Transverse colon (tissue), 4 donors: ENCODE measurements at regions not wholly inside any gene's neighbourhood (a gene's known extent, or its start where the extent isn't known, plus 50 kb on each side); places are given as distances from the start of the nearest gene placed in this dataset.

Experiments used
- DNase-seq: peaks from one replicate; pipeline ENCODE4 v3.0.0-alpha.2; 2019
- H3K27ac ChIP-seq, 4 donors: fragments of 200-600 bp; sonication (generic); 2 replicates each; pipeline ENCODE4 v1.5.1; 2016 to 2018; ENCODE audit warnings: inconsistent platforms in 4 of 4
- H3K27me3 ChIP-seq: fragments of 200-600 bp; sonication (generic); 2 replicates; pipeline ENCODE4 v1.5.1; 2017; ENCODE audit warnings: inconsistent platforms
- H3K36me3 ChIP-seq, 4 donors: fragments of 200-600 bp; sonication (generic); 2 replicates each; pipeline ENCODE4 v1.5.1; 2017 to 2019; ENCODE audit warnings: inconsistent platforms in 4 of 4
- H3K4me1 ChIP-seq, 4 donors: fragments of 200-600 bp; sonication (generic); 2 replicates each; pipeline ENCODE4 v1.5.1; 2017 to 2020; ENCODE audit warnings: inconsistent platforms in 4 of 4
- H3K4me3 ChIP-seq, 4 donors: fragments of 200-600 bp; sonication (generic); 1 replicate in 1 of 4; 2 replicates in 3 of 4; pipeline versions ENCODE4 v1.5.1 to v1.6.1; 2017 to 2019; ENCODE audit warnings: inconsistent platforms in 4 of 4
- H3K9me3 ChIP-seq, 2 donors: fragments of 200-600 bp; sonication (generic); 2 replicates each; pipeline ENCODE4 v1.5.1; 2017 to 2019; ENCODE audit warnings: inconsistent platforms in 2 of 2
- EP300 ChIP-seq: sonication (generic); formaldehyde crosslinking; IDR thresholded peaks from one replicate; pipeline ENCODE4 v1.6.1; 2017; ENCODE audit warnings: antibody characterized with exemption, low read depth
- POLR2A ChIP-seq: fragments of 450-650 bp; IDR thresholded peaks from one replicate; pipeline ENCODE4 v1.6.1; 2016; ENCODE audit warnings: antibody characterized with exemption, mild to moderate bottlenecking, moderate library complexity
- POLR2AphosphoS5 ChIP-seq, 3 donors: sonication (generic); formaldehyde crosslinking; IDR thresholded peaks; one replicate each; pipeline ENCODE4 v1.6.1; 2016; ENCODE audit warnings: antibody characterized with exemption in 3 of 3
- WGBS, 2 donors: methylation state at CpG; one replicate each; pipeline ENCODE4 v1.1.5; 2018; ENCODE audit warnings: low coverage in 1 of 2; 5-methylcytosine and 5-hydroxymethylcytosine counted together
- in situ Hi-C, 4 donors: fragments of 200-750 bp; cut with MboI; loops; one replicate each; pipeline versions ENCODE4 v1.15.0 to v1.15.1; 2017; ENCODE audit warnings: low sequenced_read_pairs in 3 of 4, low pct_ligation_motif_present in 1 of 4, low pct_unique_long_range_greater_than_20kb in 1 of 4
- intact Hi-C: fragments of 100-400 bp; cut with DNase I; formaldehyde crosslinking; loops from one replicate; pipeline ENCODE4 v1.15.1; 2023; ENCODE audit warnings: low total_unique reads
- TF ChIP-seq, protein P1 (sequence below), 5 experiments: fragments of 200-600 bp in 3 of 5; fragments of 450-650 bp in 2 of 5; sonication (generic) in 3 of 5; IDR thresholded peaks; 1 replicate in 2 of 5; 2 replicates in 3 of 5; pipeline ENCODE4 v1.5.1; 2016 to 2017; ENCODE audit warnings: antibody characterized with exemption in 5 of 5, inconsistent platforms in 3 of 5, mild to moderate bottlenecking in 2 of 5, moderate library complexity in 1 of 5

GRCh38 chr6:3608159-3608558 is 143.4 kb downstream of the PXDC1 start:
- 88 to 93% methylated on average over 4 to 10 of the region's 10 CpGs for WGBS, 2 donors
- no peak overlapping the region for H3K27ac ChIP-seq
- no peak overlapping the region for H3K4me3 ChIP-seq
- intact Hi-C loops: no loop called here
- H3K27me3 ChIP-seq: no peaks in the 10 kb centered on the region
- TF ChIP-seq POLR2A: no peak
- no peak for TF ChIP-seq POLR2AphosphoS5 (IDR thresholded peaks at IDR 0.05)
- TF ChIP-seq, protein P1, sequence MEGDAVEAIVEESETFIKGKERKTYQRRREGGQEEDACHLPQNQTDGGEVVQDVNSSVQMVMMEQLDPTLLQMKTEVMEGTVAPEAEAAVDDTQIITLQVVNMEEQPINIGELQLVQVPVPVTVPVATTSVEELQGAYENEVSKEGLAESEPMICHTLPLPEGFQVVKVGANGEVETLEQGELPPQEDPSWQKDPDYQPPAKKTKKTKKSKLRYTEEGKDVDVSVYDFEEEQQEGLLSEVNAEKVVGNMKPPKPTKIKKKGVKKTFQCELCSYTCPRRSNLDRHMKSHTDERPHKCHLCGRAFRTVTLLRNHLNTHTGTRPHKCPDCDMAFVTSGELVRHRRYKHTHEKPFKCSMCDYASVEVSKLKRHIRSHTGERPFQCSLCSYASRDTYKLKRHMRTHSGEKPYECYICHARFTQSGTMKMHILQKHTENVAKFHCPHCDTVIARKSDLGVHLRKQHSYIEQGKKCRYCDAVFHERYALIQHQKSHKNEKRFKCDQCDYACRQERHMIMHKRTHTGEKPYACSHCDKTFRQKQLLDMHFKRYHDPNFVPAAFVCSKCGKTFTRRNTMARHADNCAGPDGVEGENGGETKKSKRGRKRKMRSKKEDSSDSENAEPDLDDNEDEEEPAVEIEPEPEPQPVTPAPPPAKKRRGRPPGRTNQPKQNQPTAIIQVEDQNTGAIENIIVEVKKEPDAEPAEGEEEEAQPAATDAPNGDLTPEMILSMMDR (IDR thresholded peaks at IDR 0.05): no peak
- TF ChIP-seq EP300: no peak
- in situ Hi-C loops: no loop called here
- DNase-seq: no peak
- H3K4me1 ChIP-seq: no peaks in the 10 kb centered on the region
- no peaks in the 10 kb centered on the region for H3K36me3 ChIP-seq
- no peaks in the 10 kb centered on the region for H3K9me3 ChIP-seq

DNA sequence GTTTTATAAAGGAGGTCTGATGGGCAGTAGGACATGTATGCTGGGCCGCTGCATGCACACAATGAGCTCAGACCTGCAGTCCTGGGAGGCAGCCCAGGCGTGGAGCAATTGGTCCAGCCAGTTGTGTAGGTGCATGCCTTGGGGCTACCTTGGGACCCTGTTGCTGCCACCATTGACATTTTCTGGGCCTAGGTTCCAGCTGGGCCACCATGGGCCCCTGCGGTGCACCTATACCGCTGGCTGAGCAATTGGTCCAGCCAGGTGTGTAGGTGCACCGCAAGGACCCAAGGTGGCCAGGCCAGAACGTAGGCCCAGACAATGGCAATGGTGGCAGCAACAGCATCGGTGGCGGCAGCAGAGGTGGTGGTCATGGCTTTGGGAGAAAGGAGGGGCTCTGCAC is 143.9 kb downstream of the PXDC1 start:
- no peak for TF ChIP-seq POLR2A
- TF ChIP-seq EP300: no peak
- TF ChIP-seq, protein P1 (IDR thresholded peaks at IDR 0.05): no peak
- TF ChIP-seq POLR2AphosphoS5 (IDR thresholded peaks at IDR 0.05): no peak
- in situ Hi-C loops: no loop called here
- H3K36me3 ChIP-seq: no peaks in the 10 kb centered on the region
- WGBS, 2 donors: 89% methylated on average over 8 of the region's 8 CpGs; no CpG with 5 or more reads in 1 of the 2 donors
- no peaks in the 10 kb centered on the region for H3K9me3 ChIP-seq
- no peak overlapping the region for H3K27ac ChIP-seq
- intact Hi-C loops: no loop called here
- no peaks in the 10 kb centered on the region for H3K27me3 ChIP-seq
- no peak overlapping the region for H3K4me3 ChIP-seq
- DNase-seq: no peak
- H3K4me1 ChIP-seq: no peaks in the 10 kb centered on the region

GRCh38 chr6:3607171-3607570 is 144.3 kb downstream of the PXDC1 start:
- no peaks in the 10 kb centered on the region for H3K27me3 ChIP-seq
- no peaks in the 10 kb centered on the region for H3K36me3 ChIP-seq
- WGBS, 2 donors: 88% methylated on average over 4 of the region's 4 CpGs; no CpG with 5 or more reads in 1 of the 2 donors
- in situ Hi-C loops: no loop called here
- no peak overlapping the region for H3K27ac ChIP-seq
- TF ChIP-seq, protein P1 (IDR thresholded peaks at IDR 0.05): no peak
- no peak for TF ChIP-seq POLR2A
- TF ChIP-seq POLR2AphosphoS5 (IDR thresholded peaks at IDR 0.05): no peak
- TF ChIP-seq EP300: no peak
- no peak for DNase-seq
- intact Hi-C loops: no loop called here
- no peaks in the 10 kb centered on the region for H3K4me1 ChIP-seq
- no peak overlapping the region for H3K4me3 ChIP-seq
- H3K9me3 ChIP-seq: peaks cover 3% of the 10 kb centered on the region in 2 donors

GRCh38 chr6:3603340-3604130 is 146.7 kb upstream of the SLC22A23 start:
- TF ChIP-seq EP300: no peak
- TF ChIP-seq, protein P1 (IDR thresholded peaks at IDR 0.05): no peak
- H3K36me3 ChIP-seq: no peaks in the 10 kb centered on the region
- whole genome bisulfite sequencing, 2 donors: 94% methylated on average over 5 of the region's 5 CpGs; no CpG with 5 or more reads in 1 of the 2 donors
- H3K9me3 ChIP-seq: peaks cover 11 to 12% of the 10 kb centered on the region in 2 donors
- no peaks in the 10 kb centered on the region for H3K4me1 ChIP-seq
- H3K27me3 ChIP-seq: peaks cover 17% of the 10 kb centered on the region
- no peak overlapping the region for H3K27ac ChIP-seq
- in situ Hi-C loops: no loop called here
- intact Hi-C loops: no loop called here
- no peak for DNase-seq
- no peak overlapping the region for H3K4me3 ChIP-seq
